GM12878 (cell line): ENCODE measurements at regions not wholly inside any gene's neighbourhood (a gene's known extent, or its start where the extent isn't known, plus 50 kb on each side); places are given as distances from the start of the nearest gene placed in this dataset.
A peak's percentile ranks its signal among the peaks of the same experiment; 100 is the strongest.

Source experiments
- BACH1 ChIP-seq: fragments of 450-650 bp; IDR thresholded peaks from 2 replicates; pipeline ENCODE4 v1.6.1; 2017; ENCODE audit warnings: mild to moderate bottlenecking, borderline replicate concordance
- BHLHE40 ChIP-seq, 2 experiments: fragments of 450-650 bp in 1 of 2; IDR thresholded peaks; 2 replicates each; pipeline ENCODE4 v1.6.1; 2011 to 2017; ENCODE audit warnings: low read depth in 2 of 2, borderline replicate concordance in 1 of 2, improper control_type of control experiment in 1 of 2, low read length in 1 of 2, mild to moderate bottlenecking in 1 of 2
- E4F1 ChIP-seq: fragments of 450-650 bp; IDR thresholded peaks from 2 replicates; pipeline ENCODE4 v1.6.1; 2018; ENCODE audit warnings: borderline replicate concordance, mild to moderate bottlenecking; ENCODE audit not compliant: partially characterized antibody
- EZH2 ChIP-seq: IDR thresholded peaks from 2 replicates; pipeline ENCODE4 v1.6.1; 2012; ENCODE audit warnings: low read depth, mild to moderate bottlenecking, control low read depth, inconsistent platforms, low read length, borderline replicate concordance; ENCODE audit not compliant: control insufficient read depth
- JUND ChIP-seq: IDR thresholded peaks from 2 replicates; pipeline ENCODE4 v1.6.1; 2012; ENCODE audit warnings: low read depth, mild to moderate bottlenecking, low read length, improper control_type of control experiment, moderate library complexity
- MYB ChIP-seq: fragments of 150-350 bp; IDR thresholded peaks from 2 replicates; pipeline ENCODE4 v1.6.1; 2014; ENCODE audit warnings: mild to moderate bottlenecking, low read depth, low read length, borderline replicate concordance
- MYC ChIP-seq: IDR thresholded peaks from 2 replicates; pipeline ENCODE4 v1.6.1; 2011; ENCODE audit warnings: mild to moderate bottlenecking, low read length, moderate library complexity, inconsistent platforms; ENCODE audit not compliant: insufficient read depth, insufficient replicate concordance, insufficient read length, severe bottlenecking
- PAX8 ChIP-seq: fragments of 450-650 bp; IDR thresholded peaks from 2 replicates; pipeline ENCODE4 v1.6.1; 2017; ENCODE audit warnings: mild to moderate bottlenecking, moderate library complexity
- PRDM15 ChIP-seq: fragments of 450-650 bp; formaldehyde crosslinking; IDR thresholded peaks from 2 replicates; pipeline ENCODE4 v1.4.0; 2020; ENCODE audit warnings: mild to moderate bottlenecking, moderate library complexity
- RAD21 ChIP-seq: IDR thresholded peaks from 2 replicates; pipeline ENCODE4 v1.6.1; 2011; ENCODE audit warnings: mild to moderate bottlenecking, low read depth, low read length, moderate library complexity; ENCODE audit not compliant: insufficient read depth
- SREBF1 ChIP-seq: IDR thresholded peaks from 2 replicates; pipeline ENCODE4 v1.6.1; 2012; ENCODE audit warnings: mild to moderate bottlenecking, low read length
- ZNF207 ChIP-seq: fragments of 450-650 bp; IDR thresholded peaks from 2 replicates; pipeline ENCODE4 v1.6.1; 2014; ENCODE audit warnings: antibody characterized with exemption, mild to moderate bottlenecking, borderline replicate concordance
- ZNF217 ChIP-seq: fragments of 450-650 bp; IDR thresholded peaks from 2 replicates; pipeline ENCODE4 v1.6.1; 2017; ENCODE audit warnings: antibody characterized with exemption, mild to moderate bottlenecking
- TF ChIP-seq, protein P1 (sequence below): fragments of 450-650 bp; IDR thresholded peaks from 2 replicates; pipeline ENCODE4 v1.6.1; 2016; ENCODE audit warnings: mild to moderate bottlenecking, moderate library complexity, borderline replicate concordance
- TF ChIP-seq, protein P2 (sequence below): IDR thresholded peaks from 2 replicates; pipeline ENCODE4 v1.6.1; 2011; ENCODE audit warnings: low read depth, low read length, improper control_type of control experiment, borderline replicate concordance

GRCh38 chr6:26233649-26234420, 131.2 kb upstream of the BTN3A2 start (continued):
- TF ChIP-seq, protein P1, sequence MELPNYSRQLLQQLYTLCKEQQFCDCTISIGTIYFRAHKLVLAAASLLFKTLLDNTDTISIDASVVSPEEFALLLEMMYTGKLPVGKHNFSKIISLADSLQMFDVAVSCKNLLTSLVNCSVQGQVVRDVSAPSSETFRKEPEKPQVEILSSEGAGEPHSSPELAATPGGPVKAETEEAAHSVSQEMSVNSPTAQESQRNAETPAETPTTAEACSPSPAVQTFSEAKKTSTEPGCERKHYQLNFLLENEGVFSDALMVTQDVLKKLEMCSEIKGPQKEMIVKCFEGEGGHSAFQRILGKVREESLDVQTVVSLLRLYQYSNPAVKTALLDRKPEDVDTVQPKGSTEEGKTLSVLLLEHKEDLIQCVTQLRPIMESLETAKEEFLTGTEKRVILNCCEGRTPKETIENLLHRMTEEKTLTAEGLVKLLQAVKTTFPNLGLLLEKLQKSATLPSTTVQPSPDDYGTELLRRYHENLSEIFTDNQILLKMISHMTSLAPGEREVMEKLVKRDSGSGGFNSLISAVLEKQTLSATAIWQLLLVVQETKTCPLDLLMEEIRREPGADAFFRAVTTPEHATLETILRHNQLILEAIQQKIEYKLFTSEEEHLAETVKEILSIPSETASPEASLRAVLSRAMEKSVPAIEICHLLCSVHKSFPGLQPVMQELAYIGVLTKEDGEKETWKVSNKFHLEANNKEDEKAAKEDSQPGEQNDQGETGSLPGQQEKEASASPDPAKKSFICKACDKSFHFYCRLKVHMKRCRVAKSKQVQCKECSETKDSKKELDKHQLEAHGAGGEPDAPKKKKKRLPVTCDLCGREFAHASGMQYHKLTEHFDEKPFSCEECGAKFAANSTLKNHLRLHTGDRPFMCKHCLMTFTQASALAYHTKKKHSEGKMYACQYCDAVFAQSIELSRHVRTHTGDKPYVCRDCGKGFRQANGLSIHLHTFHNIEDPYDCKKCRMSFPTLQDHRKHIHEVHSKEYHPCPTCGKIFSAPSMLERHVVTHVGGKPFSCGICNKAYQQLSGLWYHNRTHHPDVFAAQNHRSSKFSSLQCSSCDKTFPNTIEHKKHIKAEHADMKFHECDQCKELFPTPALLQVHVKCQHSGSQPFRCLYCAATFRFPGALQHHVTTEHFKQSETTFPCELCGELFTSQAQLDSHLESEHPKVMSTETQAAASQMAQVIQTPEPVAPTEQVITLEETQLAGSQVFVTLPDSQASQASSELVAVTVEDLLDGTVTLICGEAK, result peak; percentile 46; the same call in 1 of the 2 replicates
- peak; percentile 41; the same call in 1 of the 2 replicates for TF ChIP-seq MYB
- no peak for TF ChIP-seq MYC
- TF ChIP-seq ZNF217, result 0 out of 2 replicates have a peak, but pooled peaks have one; percentile 14
- TF ChIP-seq SREBF1, result no peak; the same call in 1 of the 2 replicates
- peak; percentile 98 for TF ChIP-seq BACH1
- TF ChIP-seq ZNF207, result no peak; the same call in 1 of the 2 replicates
- TF ChIP-seq PRDM15 (CRISPR knock-in tag), result peak; percentile 97
- TF ChIP-seq E4F1, result no peak
- no peak for TF ChIP-seq PAX8
- peak in 1 of 2 experiments; percentile 38; a peak in 2 of 4 replicates for TF ChIP-seq BHLHE40 (IDR thresholded peaks at IDR 0.05; ENCODE audit: borderline replicate concordance in 1 of 2, low read depth in 2 of 2, low read length in 1 of 2)
- 0 out of 2 replicates have a peak, but pooled peaks have one; percentile 4 for TF ChIP-seq JUND
- no peak for TF ChIP-seq RAD21
- no peak for TF ChIP-seq EZH2
- TF ChIP-seq, protein P2, sequence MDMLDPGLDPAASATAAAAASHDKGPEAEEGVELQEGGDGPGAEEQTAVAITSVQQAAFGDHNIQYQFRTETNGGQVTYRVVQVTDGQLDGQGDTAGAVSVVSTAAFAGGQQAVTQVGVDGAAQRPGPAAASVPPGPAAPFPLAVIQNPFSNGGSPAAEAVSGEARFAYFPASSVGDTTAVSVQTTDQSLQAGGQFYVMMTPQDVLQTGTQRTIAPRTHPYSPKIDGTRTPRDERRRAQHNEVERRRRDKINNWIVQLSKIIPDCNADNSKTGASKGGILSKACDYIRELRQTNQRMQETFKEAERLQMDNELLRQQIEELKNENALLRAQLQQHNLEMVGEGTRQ, result no peak
